ENCODE measurements at regions not wholly inside any gene's neighbourhood (a gene's known extent, or its start where the extent isn't known, plus 50 kb on each side); places are given as distances from the start of the nearest gene placed in this dataset.
"Not testable (repeated sequence)": the region's sequence is repeated elsewhere in the genome, so short reads cannot be mapped to it uniquely, and the experiment has no call there.

DNA sequence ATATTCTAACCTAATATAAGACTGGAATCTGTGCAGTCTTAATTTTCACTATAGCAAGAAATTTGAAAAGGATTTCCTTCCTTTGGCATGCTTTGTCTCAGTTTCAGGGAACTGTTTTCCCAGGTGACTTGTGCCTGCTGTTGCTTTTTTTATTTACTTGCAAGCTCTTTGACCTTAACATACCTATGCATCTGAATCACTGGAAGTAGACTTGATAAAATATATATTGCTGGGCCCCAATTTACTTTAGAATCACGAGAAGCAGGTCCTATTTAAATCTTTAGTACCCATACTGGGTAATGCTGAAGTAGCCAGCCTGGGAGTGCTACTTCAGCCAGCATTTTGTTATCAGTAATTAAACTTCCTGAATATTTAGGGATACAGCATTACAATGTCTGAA lies 257.9 kb upstream of the ALCAM start:
- DNase-seq (ENCODE audit: low read depth) = no peak

DNA sequence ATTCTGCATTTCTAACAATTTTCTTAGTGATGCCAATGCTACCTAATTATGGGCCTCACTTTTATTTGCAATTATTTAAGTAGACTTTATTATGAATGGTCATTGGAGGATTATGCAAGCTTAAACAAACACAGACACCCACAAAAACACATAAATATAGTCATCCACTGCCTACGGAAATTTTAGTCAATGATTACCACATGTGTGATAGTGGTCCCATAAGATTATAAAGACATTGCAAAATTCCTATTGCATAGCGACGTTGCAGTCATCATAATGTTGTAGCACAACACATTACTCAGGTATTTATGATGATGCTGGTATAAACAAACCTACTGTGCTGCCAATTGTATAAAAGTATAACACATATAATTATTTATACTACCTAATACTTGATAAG lies 247.8 kb upstream of the ALCAM start:
- peak; percentile 78 for DNase-seq (ENCODE audit: low read depth)

DNA sequence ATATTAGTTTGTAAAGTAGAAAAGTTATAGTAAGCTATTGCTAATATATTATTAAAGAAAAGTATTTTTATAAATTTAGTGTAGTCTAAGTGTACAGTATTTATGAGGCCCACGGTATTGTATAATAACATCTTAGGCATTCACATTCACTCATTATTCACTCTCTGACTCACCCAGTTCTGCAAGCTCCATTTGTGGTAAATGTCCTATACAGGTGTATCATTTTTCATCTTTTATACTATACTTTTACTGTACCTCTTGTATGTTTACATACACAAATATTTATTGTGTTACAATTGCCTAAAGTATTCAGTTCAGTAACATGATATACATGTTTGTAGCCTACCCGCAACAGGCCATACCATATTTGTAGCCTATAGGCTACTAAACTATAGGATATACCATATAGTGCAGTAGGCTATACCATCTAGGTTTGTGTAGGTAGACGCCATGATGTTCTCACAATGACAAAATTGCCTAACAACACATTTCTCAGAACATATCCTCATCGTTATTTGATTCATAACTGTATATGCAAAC lies 246.8 kb upstream of the ALCAM start:
- no peak for DNase-seq (ENCODE audit: low read depth)

DNA sequence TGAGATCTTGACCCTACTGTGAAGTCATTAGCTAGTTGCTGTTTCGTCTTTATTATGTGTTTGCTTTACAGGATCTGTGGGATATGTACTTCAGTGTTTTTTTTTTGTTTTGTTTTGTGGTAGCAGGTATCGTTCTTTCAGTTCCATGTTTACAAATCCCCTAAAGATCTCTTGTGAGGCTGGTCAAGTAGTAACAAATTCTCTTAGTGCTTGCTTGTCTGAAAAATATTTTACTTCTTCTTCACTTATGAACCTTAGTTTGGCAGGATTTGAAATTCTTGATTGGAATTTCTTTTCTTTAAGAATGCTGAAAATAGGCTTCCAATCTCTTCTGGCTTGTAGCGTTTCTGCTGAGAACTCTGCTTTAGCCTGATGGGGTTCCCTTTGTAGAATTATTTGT lies 235.8 kb upstream of the ALCAM start:
- no peak for DNase-seq (ENCODE audit: low read depth)

DNA sequence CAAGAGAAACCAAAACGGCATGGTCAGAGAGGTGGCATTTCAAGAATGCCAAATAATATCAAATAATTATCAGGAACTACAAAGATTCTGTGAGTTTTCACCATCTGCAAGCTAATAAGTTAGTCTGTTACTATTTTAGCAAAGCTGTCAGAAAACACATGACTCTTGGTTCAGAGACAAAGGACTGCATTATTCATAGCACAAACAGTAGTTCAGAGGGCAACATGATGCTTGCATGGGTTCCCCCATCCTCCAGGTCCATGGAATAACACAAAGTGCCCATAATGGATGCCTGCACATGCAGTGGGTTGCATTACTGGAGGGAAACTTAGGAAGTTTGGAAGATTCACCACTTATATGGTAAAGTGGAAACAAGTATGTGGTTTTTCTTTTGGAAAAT lies 228.8 kb upstream of the ALCAM start:
- peak; percentile 44 for DNase-seq (ENCODE audit: low read depth)

DNA sequence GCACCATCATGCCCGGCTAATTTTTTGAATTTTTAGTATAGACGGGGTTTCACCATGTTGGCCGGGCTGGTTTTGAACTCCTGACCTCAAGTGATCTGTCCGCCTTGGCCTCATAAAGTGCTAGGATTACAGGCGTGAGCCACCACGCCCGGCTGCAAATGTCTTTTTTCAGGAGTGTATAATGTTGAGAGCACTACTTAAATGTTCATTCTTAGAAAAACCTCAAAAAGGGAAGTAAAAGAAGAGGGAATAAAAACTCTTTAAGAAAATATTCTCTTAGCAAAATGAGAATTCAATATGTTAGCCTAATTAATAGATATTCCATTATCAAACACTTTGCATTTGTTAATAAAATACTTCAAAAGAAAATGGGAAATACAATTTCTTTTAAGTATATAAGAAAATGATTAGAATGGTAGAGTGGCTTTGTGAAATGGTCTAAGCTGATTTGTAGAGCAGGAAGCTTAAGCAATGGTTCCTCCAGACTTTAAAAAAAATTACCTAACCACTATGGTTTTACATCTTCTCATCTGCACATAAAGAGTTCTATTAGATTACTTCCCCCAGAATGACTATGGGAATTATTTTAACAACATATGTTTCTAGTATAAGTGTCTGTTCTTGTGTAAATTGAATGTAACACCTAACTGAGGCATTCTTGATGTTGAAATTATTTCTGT lies 226.7 kb upstream of the ALCAM start:
- DNase-seq (ENCODE audit: low read depth) = no peak

DNA sequence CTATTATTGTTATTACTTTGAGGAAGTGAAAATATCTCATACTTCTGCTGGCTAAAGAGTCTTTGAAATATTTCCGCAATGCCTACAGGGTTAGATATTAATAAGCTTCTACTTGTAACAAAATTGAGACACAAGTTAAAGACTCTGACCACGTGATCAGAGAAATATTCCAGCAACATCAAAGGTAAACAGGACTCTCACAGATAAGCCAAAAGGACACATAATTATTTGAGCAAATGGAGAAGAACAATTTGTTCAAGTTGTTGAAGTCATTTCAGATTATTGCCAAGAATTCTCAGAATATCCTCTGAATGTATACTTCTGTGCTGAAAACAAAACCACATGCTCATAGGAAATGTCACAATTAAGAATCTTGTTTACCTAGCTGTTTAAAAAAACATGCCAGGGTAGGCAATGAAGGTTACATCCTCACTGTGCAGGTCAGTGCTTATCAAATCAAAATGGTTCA lies 225.8 kb upstream of the ALCAM start:
- DNase-seq (ENCODE audit: low read depth) = peak; percentile 19

DNA sequence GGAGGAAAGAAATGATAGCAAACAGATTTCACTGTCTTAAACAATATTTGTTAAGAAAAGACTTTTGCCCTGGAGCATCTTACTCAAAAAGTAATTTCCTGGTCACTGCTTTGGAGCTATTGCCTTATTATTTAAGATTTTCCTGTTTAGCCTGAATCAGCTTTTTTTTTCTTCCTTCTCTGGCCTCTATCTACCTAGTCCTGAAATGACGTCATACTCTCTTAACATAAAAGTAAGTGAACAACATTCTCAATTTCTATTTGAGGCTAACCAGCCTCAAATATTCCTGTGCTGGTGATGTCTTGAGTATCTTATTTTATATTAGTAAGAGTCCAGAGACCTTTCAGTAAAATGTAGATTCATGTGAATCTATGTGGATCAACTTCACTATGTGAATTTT lies 221.9 kb upstream of the ALCAM start:
- DNase-seq (ENCODE audit: low read depth) = no peak

DNA sequence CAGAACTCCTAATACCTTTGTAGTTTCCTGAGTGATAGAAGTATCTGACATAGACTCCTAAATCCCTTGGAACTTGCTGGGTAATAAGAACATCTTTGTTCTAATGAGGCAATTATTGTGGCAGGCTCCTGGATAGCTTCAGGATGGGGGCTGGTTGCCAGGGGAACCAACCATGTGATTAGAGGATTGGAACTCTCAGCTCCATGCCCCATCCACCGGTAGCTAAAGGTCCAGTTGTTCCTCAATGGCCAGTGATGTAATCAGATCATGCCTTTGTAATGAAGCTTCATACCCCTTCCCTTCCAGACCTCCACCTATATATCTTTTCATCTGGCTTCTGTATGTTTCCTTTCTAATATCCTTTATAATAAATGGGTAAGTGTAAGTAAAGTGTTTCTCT lies 221.2 kb upstream of the ALCAM start:
- no peak for DNase-seq (ENCODE audit: low read depth)

DNA sequence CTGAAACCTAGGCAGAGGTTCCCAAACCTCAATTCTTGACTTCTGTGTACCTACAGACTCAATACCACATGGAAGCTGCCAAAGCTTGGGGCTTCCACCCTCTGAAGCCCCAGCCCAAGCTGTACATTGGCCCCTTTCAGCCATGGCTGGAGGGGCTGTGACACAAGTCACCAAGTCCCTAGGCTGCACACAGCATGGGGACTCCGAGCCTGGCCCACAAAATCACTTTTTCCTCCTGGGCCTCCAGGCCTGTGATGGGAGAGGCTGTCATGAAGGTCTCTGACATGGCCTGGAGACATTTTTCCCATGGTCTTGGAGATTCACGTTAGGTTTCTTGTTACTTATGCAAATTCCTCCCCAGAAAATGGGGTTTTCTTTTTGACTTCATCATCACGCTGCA lies 217.5 kb upstream of the ALCAM start:
- not testable (repeated sequence) for DNase-seq (ENCODE audit: low read depth)

DNA sequence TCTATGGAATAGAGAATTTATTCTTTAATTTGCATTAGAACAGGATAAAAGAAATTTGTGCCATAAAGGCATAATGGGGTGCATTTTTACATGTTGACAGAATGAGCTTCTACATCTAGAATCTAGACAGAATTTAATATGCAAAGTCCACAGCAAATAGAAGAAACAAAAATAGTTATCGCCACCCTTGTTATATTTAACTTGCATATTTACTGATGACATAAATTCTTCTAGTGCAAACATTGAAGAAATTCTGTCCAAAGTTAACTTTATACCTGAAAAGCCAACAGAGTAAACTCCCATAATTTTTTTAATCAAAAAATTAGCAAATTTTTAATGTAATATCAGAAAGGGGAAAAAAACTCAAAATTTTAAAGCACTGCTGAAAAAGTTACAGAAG lies 213.7 kb upstream of the ALCAM start:
- no peak for DNase-seq (ENCODE audit: low read depth)

DNA sequence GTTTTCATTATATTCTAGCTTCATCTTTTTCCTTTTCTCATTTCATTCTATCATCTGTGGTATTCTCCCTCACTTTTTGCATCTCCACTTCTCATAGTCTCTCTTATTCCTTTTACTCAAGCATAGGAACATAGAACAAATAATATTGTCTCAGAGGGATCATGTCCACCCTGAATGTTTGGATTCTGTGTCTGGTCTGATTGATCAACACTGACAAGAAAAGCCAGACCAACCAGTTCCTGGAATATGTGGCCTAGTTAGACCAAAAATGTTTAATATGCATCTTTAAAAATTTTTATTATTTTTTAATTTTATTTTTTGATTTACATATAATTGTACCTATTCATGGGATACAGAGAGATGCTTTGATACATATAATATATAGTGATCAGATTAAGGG lies 212.0 kb upstream of the ALCAM start:
- DNase-seq (ENCODE audit: low read depth) = no peak

DNA sequence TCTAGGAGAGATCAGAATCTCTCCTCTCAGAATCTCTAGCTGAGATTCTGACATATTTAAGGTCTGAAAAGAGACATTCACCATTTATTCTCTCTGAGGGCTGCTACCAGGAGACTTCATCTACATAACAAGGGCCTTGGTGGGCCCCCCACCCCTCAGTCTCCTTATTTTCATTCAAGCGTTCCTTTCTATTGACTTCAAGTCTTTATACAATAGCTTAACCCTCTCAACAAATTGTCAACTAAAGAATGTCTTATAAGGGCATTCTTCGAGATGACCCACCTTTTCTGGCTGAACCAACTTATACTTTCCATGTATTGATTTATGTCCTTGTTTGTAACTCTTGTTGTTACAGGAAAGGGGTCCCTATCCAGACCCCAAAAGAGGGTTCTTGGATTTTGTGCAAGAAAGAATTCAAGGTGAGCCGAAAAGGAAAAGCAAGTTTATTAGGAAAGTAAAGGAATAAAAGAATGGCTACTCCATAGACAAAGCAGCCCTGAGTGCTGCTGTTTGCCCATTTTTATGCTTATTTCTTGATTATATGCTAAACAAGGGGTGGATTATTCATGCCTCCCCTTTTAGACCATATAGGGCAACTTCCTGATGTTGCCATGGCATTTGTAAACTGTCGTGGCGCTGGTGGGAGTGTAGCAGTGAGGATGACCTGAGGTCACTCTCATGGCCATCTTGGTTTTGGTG lies 209.5 kb upstream of the ALCAM start:
- DNase-seq (ENCODE audit: low read depth) = no peak

DNA sequence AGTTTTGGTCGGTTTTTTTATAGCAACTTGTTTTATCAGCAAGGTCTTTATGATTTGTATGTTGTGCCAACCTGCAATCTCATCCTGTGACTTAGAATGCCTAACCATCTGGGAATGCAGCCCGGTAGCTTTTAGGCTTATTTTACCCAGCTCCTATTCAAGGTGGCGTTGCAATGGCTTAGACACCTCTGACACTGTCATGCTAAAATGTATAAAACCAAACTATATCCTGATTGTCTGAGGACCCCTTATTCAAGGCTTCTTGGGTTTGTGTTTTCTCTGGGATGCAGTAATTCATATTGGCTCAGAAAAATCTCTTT lies 209.0 kb upstream of the ALCAM start:
- DNase-seq (ENCODE audit: low read depth) = no peak

DNA sequence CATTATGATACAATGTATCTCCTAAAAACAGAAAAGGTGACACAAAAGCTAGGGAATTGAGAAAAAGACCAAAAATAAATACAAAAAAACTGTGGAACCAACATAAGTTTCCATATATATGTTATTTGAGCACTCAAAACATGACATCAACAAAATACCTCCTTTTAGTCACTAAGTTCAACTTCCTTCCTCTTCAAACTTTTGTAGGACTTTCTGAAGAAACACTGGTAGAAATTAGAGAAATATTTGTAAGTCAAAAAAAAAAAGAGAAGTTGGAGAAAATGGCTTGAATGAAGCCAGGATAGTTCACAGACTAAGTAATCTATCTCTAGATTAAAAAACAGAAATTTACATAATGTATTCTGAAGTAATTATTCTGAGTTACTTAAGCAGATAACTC lies 208.4 kb upstream of the ALCAM start:
- DNase-seq (ENCODE audit: low read depth) = no peak

DNA sequence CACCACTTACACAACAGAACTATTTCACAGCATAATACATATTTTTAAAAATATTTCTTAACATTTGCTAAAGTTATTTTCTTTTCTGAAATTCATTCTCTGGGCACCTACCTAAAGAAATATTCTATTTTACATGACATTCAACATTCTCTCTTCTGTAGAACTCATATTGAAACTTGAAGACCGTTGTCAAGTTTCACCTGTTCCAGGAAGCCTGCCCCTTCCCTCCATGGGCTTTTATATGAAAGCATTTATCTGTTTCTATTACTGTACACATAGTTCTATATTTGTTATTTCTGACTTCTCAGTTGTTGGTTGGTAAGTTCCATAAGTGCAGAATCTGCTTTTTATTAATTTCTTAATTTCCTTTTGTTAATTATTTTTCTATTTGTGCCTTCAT lies 204.3 kb upstream of the ALCAM start:
- no peak for DNase-seq (ENCODE audit: low read depth)

DNA sequence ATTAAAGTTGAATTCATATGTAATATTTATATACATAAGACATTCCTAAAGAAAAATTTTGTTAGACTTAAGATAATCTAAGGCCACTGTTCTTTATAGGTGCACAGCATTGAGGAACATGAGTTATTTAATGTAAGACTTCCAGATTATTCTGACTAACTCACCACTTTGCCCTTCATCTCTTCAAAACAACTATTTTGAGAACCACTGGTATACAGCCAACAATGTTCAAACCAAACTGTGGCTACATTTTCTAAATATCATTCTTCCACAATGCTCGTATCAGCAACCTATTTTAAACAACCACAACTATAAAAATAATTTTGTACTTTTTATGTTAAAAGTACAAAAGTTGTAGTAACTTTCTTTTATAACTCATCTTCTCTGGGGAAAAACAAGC lies 199.8 kb upstream of the ALCAM start:
- DNase-seq (ENCODE audit: low read depth) = peak; percentile 77

DNA sequence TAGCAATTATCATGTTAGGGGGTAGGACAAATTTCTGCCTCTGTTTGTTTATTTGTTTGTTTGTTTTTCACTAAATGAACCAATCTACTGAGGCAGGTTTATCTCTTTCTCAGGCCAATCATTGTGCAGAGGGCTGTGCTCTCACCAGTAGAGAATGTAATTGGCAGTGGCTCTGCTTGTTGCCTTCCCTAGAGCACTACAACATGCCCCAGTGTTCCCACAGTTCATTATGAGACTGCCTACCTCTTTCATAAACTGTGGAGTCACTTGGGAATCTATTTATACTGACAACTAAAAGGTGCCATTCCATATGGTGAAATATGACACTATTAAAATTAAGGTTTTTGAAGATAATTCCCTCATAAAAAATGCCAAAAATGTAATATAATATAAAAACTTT lies 196.3 kb upstream of the ALCAM start:
- DNase-seq (ENCODE audit: low read depth) = peak; percentile 3

DNA sequence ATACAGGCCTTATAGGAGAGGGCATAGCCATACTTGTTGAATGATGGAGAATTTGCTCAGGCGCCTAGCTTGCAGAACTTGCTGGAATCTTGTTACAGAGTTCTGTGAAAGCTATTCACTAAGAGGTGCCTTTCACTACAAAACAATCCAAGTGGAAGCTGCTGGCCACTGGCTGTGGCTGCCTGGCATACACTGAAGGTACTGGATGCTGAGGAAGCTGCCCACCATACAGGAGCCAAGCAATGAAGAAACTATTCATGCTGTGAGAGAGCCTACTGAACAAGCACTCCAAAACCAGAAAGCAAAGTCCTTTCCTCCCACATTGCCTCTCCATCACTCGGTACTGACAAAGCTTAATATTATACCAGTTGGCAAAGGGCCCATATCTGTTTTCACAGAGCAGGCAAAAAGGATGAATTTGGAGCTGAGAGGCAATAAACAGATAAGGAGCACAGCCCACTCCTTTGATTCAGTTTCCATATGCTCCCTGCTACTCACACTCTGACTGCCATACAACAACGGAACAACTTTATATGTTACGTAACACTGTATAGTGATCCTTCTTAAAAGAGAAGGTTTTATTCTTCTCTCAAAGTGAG lies 192.6 kb upstream of the ALCAM start:
- DNase-seq (ENCODE audit: low read depth) = no peak

DNA sequence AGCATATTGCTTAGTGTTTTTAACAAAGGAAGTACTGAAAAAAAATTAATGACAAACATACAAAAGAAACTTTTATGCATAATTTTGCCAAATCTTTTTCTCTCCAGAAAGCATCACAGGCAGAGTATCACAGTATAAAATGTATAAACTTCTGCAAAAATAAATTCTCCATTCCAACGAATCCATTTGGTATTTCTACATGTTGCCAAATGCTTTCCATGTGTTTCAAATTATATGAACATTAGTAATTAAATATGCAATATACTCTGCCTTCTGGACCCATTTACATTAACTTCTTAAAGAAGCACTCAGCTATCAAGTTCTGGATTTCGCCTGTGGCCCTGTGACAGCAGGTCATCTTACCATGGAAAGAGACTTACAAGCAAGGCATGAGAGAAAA lies 189.1 kb upstream of the ALCAM start:
- DNase-seq (ENCODE audit: low read depth) = peak; percentile 38

DNA sequence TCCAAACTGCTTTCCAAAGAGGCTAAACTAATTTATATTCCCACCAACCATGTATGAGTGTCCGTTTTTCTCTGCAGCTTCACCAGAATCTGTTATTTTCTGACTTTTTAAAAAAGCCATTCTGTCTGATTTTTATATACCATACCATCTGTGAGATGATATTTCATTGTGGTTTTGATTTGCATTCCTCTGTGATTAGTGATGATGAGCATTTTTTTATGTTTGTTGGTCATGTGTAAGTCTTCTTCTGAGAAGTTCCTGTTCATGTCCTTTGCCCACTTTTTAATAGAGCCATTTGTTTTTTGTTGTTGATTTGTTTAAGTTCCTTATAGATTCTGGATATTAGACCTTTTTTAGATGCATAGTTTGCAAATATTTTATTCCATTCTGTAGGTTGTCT lies 179.4 kb upstream of the ALCAM start:
- peak; percentile 34 for DNase-seq (ENCODE audit: low read depth)

DNA sequence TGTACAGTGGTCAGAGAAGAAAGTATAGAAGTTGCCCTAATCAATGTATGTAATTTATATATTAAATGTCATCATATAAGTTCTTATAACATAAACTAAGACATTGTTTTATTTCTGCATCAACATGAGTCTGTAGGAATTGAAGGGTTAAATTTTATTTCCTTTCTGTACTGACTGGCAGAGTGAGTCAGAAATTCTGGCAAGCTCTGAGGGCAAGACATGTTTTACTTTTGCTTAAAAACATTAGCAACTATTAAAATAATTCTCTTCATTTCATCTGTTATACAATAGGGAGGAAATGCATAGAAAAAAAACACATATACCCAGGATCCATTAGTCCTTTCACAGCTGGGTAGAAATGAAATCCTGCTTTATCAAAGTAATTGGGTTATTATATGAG lies 171.4 kb upstream of the ALCAM start:
- DNase-seq (ENCODE audit: low read depth) = peak; percentile 57

DNA sequence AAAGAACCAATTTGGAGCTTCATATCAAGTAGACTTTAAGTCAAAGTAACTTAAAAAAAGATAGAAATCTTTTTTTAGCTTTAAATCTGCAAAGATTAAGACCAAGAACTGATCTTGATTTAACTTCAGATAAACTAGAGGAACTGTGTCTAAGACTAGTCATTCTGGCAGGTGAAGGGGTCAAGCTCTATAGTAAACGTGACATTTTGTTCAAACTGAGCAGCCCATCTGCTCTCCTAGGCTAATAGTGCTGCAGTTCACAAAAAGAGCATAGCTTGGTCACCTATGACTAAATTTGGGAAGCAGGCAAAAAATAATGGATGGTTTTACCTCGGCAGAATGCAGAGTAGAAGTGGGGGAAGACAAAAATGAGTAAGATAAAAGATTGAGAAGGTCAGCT lies 168.8 kb upstream of the ALCAM start:
- no peak for DNase-seq (ENCODE audit: low read depth)

DNA sequence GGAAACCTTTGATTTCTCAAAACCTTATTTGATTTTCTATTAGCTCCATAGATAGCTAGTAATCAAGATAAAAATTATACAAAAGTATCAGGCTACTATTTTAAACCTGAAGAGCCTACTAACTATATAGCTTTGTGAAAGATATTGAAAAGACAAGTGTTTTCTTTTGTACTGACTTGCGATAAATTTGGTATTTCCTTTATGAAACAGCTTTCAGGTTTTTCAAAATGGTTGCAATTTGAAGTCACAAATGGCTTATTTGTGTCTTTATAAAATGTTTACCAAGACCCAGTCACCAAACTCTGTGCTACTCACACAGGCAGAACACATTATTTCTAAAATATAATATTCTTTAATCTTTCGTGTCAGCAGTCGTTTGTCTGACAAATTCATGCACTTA lies 167.5 kb upstream of the ALCAM start:
- no peak for DNase-seq (ENCODE audit: low read depth)
